CD4-positive, alpha-beta T cell (primary cell): ENCODE measurements at regions not wholly inside any gene's neighbourhood (a gene's known extent, or its start where the extent isn't known, plus 50 kb on each side); places are given as distances from the start of the nearest gene placed in this dataset.

Experiments used
- ATAC-seq: fragments of 200-7000 bp; cut with Tn5 transposase; one replicate; pipeline ENCODE4 v1.10.0; 2022; ENCODE audit warnings: mild to moderate bottlenecking; ENCODE audit not compliant: poor library complexity
- CTCF ChIA-PET: fragments of 350-600 bp; sonication (Branson Sonifier 250); formaldehyde crosslinking; loops from one replicate; lab custom pipeline; 2021; ENCODE audit warnings: antibody characterized with exemption, inconsistent platforms; lab: Charles Lee
- POLR2A ChIA-PET: fragments of 350-600 bp; sonication (Branson Sonifier 250); formaldehyde crosslinking; loops from one replicate; lab custom pipeline; 2021; ENCODE audit warnings: antibody characterized with exemption, inconsistent platforms; lab: Charles Lee
- DNase-seq, 14 experiments: peaks; one replicate each; pipeline ENCODE4 v3.0.0-alpha.2; 2013 to 2020; ENCODE audit warnings: mixed read lengths in 2 of 14
- H3K27ac ChIP-seq, 2 donors: one replicate each; pipeline versions ENCODE4 v1.5.1 to v1.7.0; 2013; ENCODE audit warnings: low read length in 2 of 2, low read depth in 1 of 2, mild to moderate bottlenecking in 1 of 2
- H3K27me3 ChIP-seq, 2 experiments: 1 replicate in 1 of 2; 2 replicates in 1 of 2; pipeline versions ENCODE4 v1.6.1 to v1.7.0; 2013; ENCODE audit warnings: low read length in 2 of 2, control low read depth in 1 of 2, mild to moderate bottlenecking in 1 of 2, moderate library complexity in 1 of 2; ENCODE audit not compliant: insufficient read depth in 2 of 2, control insufficient read depth in 1 of 2
- H3K36me3 ChIP-seq: one replicate; pipeline ENCODE4 v1.6.1; 2013; ENCODE audit warnings: low read length, control low read depth; ENCODE audit not compliant: insufficient read depth
- H3K4me1 ChIP-seq: one replicate; pipeline ENCODE4 v1.6.1; 2013; ENCODE audit warnings: low read length, control low read depth; ENCODE audit not compliant: insufficient read depth
- H3K4me3 ChIP-seq: one replicate; pipeline ENCODE4 v1.5.1; 2013; ENCODE audit warnings: mild to moderate bottlenecking, low read length, moderate library complexity
- H3K9me3 ChIP-seq, 2 experiments: 1 replicate in 1 of 2; 2 replicates in 1 of 2; pipeline versions ENCODE4 v1.6.1 to v1.7.0; 2013; ENCODE audit warnings: low read length in 2 of 2, mild to moderate bottlenecking in 2 of 2, control low read depth in 1 of 2, moderate library complexity in 1 of 2; ENCODE audit not compliant: control insufficient read depth in 1 of 2, insufficient read depth in 1 of 2
- H3K27ac Mint-ChIP-seq: one replicate; pipeline ENCODE4 v1.8.0; 2020; ENCODE audit warnings: mixed read lengths
- H3K27me3 Mint-ChIP-seq: one replicate; pipeline ENCODE4 v1.8.0; 2021; ENCODE audit warnings: mixed read lengths
- H3K36me3 Mint-ChIP-seq: one replicate; pipeline ENCODE4 v1.8.0; 2021; ENCODE audit warnings: low read depth, mixed read lengths
- H3K4me1 Mint-ChIP-seq: one replicate; pipeline ENCODE4 v1.8.0; 2021; ENCODE audit warnings: low read depth, mixed read lengths
- H3K4me3 Mint-ChIP-seq: one replicate; pipeline ENCODE4 v1.8.0; 2020; ENCODE audit warnings: mild to moderate bottlenecking, mixed read lengths
- H3K9me3 Mint-ChIP-seq: one replicate; pipeline ENCODE4 v1.8.0; 2020; ENCODE audit warnings: mixed read lengths
- intact Hi-C, 2 experiments: fragments of 100-400 bp; cut with DNase I in 1 of 2; cut with micrococcal nuclease in 1 of 2; formaldehyde crosslinking; loops; one replicate each; pipeline versions ENCODE4 v1.15.1 to v1.9.0; 2023 to 2025; cut with DNase I, micrococcal nuclease
- TF ChIP-seq, protein P1 (sequence below): fragments of 200-600 bp; IDR thresholded peaks from one replicate; pipeline ENCODE4 v1.8.0; 2022; ENCODE audit warnings: antibody characterized with exemption, mild to moderate bottlenecking

DNA sequence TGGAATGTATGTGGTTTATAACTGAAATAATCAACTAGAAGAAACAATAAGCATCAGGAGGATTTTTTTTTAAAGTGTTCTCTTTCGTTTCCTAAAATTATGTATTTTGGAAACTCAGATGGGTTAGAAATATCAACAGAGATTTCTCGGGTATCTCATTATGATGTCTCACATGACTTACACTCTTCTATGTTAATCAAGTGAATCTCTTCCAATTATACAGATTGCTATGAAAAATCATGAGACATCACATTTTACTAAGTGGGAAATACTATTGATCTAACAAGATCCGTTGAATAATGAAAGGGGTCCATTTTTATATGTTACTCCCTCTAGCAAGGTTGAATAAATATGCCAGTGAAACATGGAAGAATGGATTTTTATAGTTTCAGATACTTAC, 54.7 kb upstream of the NRIP1 start:
- DNase-seq (no peak), ATAC-seq (no peak)
- H3K36me3 Mint-ChIP-seq = no peaks in the 10 kb centered on the region
- ChIA-PET POLR2A (no interaction called here), CTCF (no interaction called here)
- no peaks in the 10 kb centered on the region for H3K4me1 Mint-ChIP-seq
- no peak overlapping the region for H3K4me3 Mint-ChIP-seq
- H3K27ac Mint-ChIP-seq = no peak overlapping the region
- Histone ChIP-seq H3K4me1 (no peaks in the 10 kb centered on the region), H3K9me3 (no peaks in the 10 kb centered on the region), H3K27me3 (no peaks in the 10 kb centered on the region), H3K4me3 (no peak overlapping the region), H3K36me3 (no peaks in the 10 kb centered on the region), H3K27ac (no peak overlapping the region)
- TF ChIP-seq, protein P1, sequence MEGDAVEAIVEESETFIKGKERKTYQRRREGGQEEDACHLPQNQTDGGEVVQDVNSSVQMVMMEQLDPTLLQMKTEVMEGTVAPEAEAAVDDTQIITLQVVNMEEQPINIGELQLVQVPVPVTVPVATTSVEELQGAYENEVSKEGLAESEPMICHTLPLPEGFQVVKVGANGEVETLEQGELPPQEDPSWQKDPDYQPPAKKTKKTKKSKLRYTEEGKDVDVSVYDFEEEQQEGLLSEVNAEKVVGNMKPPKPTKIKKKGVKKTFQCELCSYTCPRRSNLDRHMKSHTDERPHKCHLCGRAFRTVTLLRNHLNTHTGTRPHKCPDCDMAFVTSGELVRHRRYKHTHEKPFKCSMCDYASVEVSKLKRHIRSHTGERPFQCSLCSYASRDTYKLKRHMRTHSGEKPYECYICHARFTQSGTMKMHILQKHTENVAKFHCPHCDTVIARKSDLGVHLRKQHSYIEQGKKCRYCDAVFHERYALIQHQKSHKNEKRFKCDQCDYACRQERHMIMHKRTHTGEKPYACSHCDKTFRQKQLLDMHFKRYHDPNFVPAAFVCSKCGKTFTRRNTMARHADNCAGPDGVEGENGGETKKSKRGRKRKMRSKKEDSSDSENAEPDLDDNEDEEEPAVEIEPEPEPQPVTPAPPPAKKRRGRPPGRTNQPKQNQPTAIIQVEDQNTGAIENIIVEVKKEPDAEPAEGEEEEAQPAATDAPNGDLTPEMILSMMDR = no peak
- intact Hi-C loops = no loop called here
- H3K9me3 Mint-ChIP-seq = no peaks in the 10 kb centered on the region
- H3K27me3 Mint-ChIP-seq = peaks cover 9% of the 10 kb centered on the region

DNA sequence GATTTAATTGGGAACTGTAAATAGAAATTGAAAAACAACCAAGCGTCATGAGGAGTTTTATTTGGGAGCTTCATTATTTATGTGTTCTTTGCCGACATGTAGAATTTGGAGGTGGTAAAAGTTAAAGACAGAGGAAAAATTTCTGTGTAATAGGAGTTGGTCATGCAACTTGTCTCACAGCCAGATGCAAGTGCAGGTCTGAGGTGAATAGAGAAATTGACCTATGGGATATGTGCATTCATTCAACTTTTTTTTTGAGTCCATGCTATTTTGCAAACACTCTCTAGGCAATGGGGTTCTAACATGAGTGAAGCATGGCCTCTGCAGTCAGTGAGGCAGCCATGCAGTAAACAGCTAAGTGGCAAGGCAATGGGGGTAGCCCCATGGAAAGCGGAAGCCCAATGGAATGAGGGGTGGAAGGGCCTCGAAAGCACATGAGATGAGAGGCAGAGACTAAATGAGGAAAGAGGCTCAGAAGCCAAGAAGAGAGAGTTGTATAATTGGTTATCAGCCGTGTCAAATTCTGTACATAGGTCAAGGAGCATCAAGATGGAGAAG, 56.4 kb upstream of the NRIP1 start:
- TF ChIP-seq, protein P1 = no peak
- no peak overlapping the region for H3K27ac ChIP-seq
- DNase-seq (no peak), ATAC-seq (no peak)
- no peaks in the 10 kb centered on the region for H3K9me3 Mint-ChIP-seq
- H3K27ac Mint-ChIP-seq = no peak overlapping the region
- no peaks in the 10 kb centered on the region for H3K4me1 ChIP-seq
- POLR2A ChIA-PET = no interaction called here
- H3K4me3 ChIP-seq = no peak overlapping the region
- no peaks in the 10 kb centered on the region for H3K36me3 Mint-ChIP-seq
- CTCF ChIA-PET = no interaction called here
- no peaks in the 10 kb centered on the region for H3K36me3 ChIP-seq
- intact Hi-C loops = no loop called here
- peaks cover 9% of the 10 kb centered on the region for H3K27me3 Mint-ChIP-seq
- H3K9me3 ChIP-seq = no peaks in the 10 kb centered on the region
- H3K27me3 ChIP-seq = no peaks in the 10 kb centered on the region
- H3K4me3 Mint-ChIP-seq = no peak overlapping the region
- no peaks in the 10 kb centered on the region for H3K4me1 Mint-ChIP-seq

DNA sequence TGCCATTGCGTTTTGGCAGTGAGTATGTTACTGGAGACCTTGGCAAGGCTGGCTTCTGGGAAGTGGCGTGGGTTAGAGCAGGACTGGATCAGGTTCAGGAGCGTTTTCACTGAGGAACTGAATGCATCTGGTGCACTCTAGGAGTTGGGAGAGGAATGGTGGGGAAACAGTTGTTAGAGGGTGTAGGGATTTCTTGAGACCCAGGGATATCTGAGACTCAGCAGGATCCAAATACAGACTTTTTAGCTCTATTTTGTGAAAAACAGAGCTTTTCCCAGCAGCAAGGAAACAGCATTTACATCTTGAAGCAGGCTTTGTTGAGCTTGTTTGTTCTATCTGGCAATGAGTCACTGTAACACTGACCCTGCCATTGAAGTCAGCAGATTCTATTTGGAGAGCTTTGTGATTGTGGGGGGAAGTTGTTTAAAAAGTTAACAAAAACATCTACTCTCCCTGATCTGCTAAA, 56.9 kb upstream of the NRIP1 start:
- Histone ChIP-seq H3K36me3 (no peaks in the 10 kb centered on the region), H3K4me1 (no peaks in the 10 kb centered on the region), H3K9me3 (no peaks in the 10 kb centered on the region), H3K27ac (no peak overlapping the region), H3K4me3 (no peak overlapping the region), H3K27me3 (no peaks in the 10 kb centered on the region)
- Mint-ChIP-seq H3K27me3 (peaks cover 9% of the 10 kb centered on the region), H3K4me3 (no peak overlapping the region), H3K4me1 (no peaks in the 10 kb centered on the region), H3K27ac (no peak overlapping the region), H3K9me3 (no peaks in the 10 kb centered on the region), H3K36me3 (no peaks in the 10 kb centered on the region)
- POLR2A ChIA-PET = interaction anchor here (0.6 kb wide), 1 partner anchor 860 kb away, joined by 3 read pairs; no protein-coding TSS in a partner anchor
- DNase-seq = no peak
- intact Hi-C loops = no loop called here
- TF ChIP-seq, protein P1 = no peak
- no peak for ATAC-seq
- CTCF ChIA-PET = interaction anchor here (1.2 kb wide), 1 partner anchor 30 kb away, joined by 3 read pairs; no protein-coding TSS in a partner anchor
